Testis (tissue), 2 donors: ENCODE measurements at regions not wholly inside any gene's neighbourhood (a gene's known extent, or its start where the extent isn't known, plus 50 kb on each side); places are given as distances from the start of the nearest gene placed in this dataset.

Experiments
- POLR2A ChIP-seq: fragments of 450-650 bp; IDR thresholded peaks from one replicate; pipeline ENCODE4 v1.6.1; 2017; ENCODE audit warnings: antibody characterized with exemption, mild to moderate bottlenecking, moderate library complexity
- TF ChIP-seq, protein P1 (sequence below), 3 experiments: fragments of 450-650 bp in 2 of 3; fragments of 200-600 bp in 1 of 3; sonication (generic) in 1 of 3; IDR thresholded peaks; one replicate each; pipeline ENCODE4 v1.5.1; 2016 to 2019; ENCODE audit warnings: antibody characterized with exemption in 3 of 3, mild to moderate bottlenecking in 2 of 3, moderate library complexity in 1 of 3

DNA sequence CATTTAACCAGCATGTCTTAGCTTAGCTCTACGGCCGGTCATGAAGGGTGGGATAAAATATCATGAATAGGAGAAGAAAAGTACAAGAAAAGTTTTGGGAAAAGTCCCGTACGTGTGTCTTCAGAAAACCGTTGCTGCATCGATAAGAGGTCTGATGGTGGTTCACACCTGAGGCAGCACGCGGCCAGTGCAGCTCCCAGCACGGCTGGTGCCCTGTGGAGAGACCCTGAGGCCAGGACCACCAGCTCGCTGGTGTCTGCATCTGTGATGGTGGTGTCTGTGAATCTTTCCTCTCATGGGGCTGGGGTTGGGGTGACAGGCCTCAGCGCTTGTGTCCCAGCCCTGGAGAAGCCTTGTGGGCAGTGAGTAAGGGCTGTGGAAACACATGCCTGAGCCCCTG is 148.9 kb upstream of the IRX4 start:
- no peak for TF ChIP-seq POLR2A
- TF ChIP-seq, protein P1, sequence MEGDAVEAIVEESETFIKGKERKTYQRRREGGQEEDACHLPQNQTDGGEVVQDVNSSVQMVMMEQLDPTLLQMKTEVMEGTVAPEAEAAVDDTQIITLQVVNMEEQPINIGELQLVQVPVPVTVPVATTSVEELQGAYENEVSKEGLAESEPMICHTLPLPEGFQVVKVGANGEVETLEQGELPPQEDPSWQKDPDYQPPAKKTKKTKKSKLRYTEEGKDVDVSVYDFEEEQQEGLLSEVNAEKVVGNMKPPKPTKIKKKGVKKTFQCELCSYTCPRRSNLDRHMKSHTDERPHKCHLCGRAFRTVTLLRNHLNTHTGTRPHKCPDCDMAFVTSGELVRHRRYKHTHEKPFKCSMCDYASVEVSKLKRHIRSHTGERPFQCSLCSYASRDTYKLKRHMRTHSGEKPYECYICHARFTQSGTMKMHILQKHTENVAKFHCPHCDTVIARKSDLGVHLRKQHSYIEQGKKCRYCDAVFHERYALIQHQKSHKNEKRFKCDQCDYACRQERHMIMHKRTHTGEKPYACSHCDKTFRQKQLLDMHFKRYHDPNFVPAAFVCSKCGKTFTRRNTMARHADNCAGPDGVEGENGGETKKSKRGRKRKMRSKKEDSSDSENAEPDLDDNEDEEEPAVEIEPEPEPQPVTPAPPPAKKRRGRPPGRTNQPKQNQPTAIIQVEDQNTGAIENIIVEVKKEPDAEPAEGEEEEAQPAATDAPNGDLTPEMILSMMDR (IDR thresholded peaks at IDR 0.05): no peak
